ENCODE measurements at regions not wholly inside any gene's neighbourhood (a gene's known extent, or its start where the extent isn't known, plus 50 kb on each side); places are given as distances from the start of the nearest gene placed in this dataset.
A peak's percentile ranks its signal among the peaks of the same experiment; 100 is the strongest.

DNA sequence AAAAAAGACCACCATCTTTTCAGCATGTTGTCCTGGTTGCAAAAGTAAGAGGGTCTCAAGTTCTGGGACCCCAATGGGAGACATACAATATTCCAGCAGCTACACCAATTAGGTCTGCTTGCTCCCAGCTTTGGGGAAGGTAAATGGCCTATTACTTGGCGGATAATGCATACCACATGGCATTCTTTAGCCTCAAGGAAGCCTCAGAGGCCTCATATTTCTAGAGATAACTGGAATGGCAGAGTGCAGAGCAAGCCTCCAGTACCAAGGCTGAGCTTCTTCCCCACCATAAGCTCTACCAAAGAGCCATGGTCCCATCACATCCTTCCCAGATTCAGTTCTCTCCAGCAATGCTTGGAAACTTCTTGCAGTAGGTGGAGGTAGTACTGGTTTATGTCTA lies 493.8 kb downstream of the SHQ1 start:
- DNase-seq, result no peak

DNA sequence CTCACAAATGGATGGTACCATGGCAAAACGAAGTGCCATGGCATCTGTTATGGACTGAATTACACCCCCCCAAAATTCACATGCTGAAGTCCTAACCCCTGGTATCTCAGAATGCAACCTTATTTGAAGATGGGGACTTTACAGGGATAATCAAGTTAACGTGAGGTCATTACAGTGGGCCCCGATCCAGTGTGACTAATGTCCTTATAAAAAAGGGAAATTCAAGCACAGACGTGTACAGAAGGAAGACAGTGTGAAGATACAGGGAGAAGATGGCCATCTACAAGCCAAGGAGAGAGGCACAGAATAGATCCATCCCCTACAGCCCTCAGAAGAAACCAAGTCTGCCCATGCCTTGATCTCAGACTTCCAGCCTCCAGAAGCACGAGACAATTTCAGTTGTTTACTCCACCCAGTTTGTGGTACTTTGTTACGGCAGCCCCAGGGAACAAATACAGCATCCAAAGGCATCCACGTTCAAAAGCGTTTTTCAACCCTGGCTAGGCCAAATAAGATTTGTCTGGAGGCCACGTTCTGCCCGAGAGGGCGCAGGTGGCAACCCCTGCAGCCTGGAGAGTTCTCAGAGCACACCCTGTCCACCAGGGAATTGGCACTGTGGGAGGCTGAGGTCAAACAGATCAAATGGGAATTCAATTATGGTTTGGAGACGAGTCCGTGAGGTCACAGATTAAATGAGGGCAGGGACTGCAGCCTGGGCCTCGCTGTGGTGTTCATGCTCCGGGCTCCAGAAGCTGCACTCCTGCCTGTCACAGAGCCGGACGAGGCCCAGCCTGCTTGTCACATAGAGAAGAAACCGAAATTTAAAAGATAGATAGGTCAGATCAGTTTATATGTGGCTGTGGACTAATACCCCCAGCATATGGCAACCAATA lies 494.8 kb downstream of the SHQ1 start:
- no peak for DNase-seq

DNA sequence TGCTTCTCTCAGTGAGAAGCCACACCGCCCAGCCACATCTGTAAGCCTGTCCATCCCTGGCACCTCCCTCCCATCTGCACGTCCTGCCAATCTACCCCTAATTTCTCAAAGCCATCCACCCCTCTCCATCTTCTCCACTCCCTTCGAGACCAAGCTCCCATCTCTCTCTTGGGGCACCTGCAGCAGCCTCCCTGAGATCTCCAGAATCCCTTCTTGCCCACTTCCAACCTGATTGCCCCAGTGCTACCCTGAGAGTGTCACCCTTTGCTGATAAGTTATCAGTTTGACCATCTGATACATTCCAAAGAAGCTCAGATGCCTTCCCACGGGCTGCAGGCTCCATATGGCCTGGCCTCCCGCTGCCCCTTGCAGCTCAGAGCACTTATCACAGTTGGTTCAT lies 496.1 kb downstream of the SHQ1 start:
- DNase-seq, result no peak

DNA sequence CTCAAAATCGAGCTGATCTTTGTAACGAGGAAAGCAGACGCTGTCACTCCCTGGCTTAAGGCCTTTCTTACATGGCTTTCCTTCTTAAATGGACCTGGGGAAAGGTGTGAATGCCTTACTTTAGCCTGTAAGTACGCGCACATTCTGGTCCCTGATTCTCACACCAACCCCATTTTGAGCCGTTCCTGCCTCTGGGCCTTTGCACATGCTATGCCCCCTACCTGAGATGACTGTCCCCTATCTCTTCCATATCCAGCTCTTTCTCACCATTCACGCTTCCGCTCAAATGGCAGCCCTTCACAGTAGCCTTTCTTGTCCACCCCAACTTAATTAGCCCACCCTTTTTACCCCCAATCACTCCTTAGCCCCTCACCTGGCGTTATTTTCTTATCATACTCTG lies 496.7 kb downstream of the SHQ1 start:
- no peak for DNase-seq

DNA sequence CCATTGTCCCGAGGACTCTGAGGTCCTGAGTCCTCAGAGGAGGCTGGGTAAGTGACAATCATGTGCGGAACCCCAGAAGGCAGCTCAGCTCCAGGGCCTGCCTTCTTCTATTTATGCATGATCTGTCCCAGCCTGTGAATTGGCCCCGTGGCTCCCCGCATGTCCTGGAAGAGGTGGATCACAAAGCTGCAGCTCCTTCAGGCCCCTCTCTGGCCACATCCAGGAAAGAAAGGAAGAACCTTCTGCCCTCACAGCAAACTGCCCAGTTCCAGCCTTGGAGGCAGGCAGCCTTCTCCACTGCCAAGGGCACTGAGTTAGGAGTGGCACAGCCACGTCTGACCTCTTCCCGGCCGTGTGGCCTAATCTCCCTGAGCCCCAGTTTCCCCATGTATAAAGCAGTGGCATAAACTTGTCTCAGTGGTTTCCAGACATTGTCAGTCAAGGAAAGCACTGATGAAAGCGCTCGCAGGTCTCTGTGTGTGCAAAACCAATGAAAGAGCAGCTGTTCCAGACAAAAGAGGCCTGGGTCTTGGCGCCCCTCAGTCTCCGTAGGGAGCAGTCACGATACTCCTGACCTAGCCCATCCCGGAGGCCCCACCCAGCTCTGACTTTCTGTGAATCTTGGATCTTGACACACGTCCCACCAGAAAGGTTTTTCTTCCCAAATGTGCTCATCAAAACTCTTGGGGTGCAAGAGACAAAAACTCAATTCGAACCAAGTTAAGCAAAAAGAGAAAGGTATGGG lies 497.3 kb downstream of the SHQ1 start:
- no peak for DNase-seq

DNA sequence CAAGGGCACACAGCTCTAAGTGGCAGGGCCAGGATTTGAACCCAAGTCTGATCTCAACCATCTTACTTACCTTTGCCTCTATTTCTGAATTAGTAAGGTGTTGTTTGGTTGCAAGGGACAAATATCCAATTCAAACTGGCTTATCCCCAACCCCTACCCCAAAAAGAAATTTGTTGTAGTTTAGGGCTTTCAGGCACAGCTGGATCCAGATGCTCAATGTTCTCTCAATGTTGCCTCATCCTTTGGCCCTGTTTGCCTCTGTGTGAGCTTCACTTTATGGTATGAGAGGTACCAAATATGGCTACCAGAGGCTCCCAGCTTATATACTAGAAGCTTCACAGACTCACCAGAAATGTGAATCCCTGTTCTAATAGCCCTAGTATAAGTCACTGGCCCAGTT lies 499.9 kb downstream of the SHQ1 start:
- DNase-seq, result no peak

DNA sequence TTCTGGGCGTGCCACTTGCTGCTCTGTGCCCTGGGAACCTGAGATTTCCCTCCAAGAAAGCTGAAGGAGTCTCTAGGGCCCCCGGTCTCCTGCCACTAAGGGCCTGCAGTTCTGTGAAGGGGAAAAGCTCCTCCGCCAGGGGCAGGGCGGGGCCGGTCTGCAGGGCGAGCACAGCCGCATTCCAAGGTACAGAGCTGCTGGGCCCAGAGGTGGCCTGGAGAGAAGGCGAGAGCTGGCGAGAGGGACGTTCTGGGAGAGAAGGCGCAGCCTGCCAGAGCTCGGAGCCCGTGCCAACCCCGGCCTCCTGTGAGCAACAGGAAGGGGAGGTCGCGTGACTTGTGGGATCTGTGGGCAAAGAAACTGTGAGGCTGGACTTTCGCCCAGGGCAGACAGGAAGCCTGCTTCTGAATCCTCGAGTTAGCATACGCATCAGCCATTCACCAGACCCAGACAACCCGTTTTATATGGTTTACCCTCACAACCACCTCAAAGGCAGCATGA lies 500.4 kb downstream of the SHQ1 start:
- DNase-seq, result peak; percentile 84

DNA sequence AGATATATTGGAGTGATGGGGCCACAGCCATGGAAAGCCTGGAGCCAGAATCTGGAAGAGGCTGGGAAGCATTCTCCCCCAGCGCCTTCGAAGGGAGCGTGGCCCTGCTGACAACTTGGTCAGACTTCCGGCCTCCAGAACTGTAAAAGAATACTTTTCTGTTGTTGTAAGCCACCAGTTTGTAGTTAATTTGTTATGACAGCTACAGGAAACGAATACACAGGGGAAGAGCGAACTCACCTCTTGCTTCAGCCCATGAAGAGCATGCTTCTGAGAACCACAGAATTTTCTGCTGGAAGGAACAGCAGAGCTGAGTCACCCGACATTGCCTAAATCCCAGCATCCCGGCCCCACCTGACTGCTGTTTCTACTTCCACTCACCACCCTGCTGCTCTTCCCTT lies 501.7 kb downstream of the SHQ1 start:
- peak; percentile 62 for DNase-seq

DNA sequence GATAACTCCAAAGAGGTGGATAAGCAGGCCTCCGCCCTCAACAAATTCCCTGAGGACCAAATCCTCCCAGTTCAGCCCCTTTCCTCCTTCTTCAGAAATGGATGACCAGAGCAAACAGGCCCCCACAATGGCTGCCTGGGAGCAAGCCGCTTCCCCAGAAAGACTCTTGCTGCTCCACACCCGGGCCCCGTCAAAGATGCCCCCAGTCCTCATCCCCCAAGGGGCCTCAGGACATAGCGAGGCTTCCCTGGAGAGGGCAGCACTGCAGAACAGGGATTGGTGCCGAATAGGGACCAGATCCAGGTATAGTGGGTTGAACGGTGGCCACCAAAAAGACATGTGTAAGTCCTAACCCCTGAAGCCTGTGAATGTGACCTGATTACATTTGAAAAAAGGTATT lies 502.3 kb downstream of the SHQ1 start:
- DNase-seq, result no peak

DNA sequence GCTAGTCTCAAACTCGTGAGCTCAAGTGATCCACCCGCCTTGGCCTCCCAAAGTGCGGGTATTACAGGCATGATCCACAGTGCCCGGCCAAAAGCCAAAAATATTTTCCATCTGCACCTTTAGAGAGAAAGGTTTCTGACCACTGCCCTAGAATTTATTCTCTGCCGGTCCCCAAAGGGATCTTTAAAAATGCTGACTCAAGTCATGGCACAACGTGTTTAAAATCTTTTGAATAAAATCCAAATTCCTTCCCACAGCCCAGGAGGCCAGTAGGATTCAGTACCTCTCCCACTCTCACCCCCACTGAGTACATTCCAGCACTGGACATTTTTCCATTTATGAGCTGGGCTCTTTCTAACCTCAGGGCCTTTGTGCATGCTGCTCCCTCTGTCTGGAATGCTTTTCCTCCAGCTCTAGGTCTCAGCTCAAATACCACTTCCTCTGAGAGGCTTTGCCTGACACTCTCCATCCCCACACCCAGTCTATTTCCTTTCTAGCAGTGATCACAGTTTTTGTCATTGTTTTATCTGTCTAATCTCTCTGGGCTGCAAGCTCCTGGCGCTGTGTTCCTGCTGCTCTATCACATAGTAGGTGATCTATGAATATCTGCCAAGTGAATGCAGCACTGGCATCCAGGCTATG lies 502.9 kb downstream of the SHQ1 start:
- DNase-seq, result no peak

DNA sequence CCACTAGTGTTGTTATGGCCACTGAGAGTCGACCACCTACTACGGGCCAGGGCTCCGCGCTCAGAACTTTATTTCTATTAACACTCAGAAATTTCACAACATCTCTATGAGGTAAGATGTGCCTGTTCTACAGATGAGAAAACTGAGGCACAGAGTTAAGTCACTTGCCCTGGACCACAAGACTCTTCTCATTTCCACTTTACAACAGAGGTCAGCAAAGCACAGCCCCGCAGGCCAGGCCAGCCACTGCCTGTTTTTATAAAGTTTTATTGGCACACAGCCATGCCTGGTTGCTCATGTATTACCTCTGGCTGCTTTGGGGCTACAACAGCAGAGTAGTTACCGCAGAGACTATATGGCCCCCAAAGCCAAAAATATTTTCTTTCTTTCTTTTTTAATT lies 503.6 kb downstream of the SHQ1 start:
- DNase-seq, result no peak

DNA sequence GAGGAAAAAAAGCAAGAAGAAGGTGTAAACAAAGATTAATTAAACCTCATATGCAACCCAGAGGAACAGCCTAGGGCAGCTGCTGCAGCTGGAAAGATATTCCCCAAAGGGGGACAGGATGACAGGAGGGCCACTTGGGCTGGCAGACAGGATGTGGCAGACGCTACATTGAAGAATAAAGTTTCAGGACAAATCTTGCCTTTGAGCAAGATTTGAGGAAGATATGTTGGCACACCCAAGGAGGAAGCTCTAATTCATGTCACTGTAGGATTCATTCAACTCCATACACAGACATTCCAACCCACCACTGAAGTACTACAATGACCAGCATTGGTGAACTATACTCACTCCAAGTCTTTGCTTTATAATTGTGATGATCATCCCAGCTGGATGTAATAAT lies 504.0 kb downstream of the SHQ1 start:
- DNase-seq, result no peak

DNA sequence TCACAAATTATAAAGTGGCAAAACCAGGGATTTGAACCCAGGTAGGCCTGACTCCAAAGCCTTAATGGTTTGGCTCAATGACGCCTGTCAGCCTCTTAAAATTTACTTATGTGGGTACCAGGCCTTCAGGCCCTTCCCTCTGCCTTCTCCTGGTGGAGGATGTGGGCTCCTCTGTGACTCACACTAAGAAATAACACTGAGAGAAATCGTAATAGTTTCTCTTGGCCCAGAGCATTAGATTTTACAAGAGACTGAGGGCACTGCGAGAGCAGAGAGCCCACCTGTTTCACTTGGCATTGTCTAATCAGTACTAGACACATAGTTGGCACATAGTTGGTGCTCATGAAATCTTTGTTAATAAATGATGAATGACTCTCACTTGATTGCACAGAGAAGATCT lies 505.2 kb downstream of the SHQ1 start:
- DNase-seq, result no peak

DNA sequence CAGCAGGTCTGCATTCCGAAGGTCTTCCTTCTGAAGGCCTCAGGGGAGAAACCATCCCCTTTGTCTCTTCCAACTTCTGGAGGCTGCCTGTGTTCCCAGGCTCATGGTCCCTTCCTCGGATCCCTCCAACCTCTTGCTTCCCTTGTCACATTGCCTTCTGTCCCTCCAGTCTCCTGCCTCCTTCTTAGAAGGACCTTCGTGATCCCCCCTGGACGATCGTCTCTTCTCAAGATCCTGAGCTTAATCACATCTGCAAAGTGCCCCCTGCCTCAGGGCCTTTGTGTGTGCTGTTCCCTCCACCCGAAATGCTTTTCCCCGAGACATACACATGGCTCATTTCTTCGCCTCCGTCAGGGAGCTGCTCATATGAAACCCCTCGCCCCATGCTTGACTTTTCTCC lies 505.8 kb downstream of the SHQ1 start:
- DNase-seq, result no peak

DNA sequence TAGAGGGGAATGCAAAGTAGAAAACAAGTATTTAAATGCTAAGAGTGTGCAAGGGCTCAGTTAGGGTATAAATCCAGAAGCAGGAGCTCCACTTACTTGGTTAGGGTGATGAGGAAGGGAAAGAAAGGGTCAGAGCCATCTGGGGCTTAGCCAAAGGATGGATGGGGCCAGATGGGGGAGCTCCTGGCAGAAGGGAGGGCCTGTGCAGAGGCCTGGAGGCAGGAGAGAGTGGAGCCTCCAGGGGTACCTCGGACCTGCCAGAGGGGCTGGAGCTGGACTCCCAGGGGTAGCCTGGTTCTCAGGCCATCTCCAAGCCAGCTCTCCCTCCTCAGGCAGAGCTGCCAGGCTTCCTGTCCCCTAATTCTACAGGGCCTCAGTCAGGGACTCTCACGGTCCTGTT lies 506.3 kb downstream of the SHQ1 start:
- DNase-seq, result peak; percentile 68

DNA sequence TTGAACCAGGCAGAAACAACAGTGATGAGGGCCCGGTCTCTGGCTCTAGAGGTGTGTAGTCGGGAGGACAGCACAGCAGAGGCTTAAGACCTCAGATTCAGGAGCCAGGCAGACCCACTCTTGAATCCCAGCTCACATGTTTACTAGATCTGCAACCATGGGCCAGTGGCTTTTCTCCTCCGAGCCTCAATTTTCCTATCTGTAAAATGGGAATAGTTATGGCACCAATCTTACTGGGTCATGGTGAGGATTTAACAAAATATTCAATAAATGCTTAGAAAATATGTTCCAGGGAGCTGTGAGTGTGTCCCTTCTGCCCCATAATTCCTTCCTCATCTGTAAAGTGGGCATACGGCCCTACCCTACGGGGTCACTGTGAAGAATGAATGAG lies 506.9 kb downstream of the SHQ1 start:
- DNase-seq, result no peak

DNA sequence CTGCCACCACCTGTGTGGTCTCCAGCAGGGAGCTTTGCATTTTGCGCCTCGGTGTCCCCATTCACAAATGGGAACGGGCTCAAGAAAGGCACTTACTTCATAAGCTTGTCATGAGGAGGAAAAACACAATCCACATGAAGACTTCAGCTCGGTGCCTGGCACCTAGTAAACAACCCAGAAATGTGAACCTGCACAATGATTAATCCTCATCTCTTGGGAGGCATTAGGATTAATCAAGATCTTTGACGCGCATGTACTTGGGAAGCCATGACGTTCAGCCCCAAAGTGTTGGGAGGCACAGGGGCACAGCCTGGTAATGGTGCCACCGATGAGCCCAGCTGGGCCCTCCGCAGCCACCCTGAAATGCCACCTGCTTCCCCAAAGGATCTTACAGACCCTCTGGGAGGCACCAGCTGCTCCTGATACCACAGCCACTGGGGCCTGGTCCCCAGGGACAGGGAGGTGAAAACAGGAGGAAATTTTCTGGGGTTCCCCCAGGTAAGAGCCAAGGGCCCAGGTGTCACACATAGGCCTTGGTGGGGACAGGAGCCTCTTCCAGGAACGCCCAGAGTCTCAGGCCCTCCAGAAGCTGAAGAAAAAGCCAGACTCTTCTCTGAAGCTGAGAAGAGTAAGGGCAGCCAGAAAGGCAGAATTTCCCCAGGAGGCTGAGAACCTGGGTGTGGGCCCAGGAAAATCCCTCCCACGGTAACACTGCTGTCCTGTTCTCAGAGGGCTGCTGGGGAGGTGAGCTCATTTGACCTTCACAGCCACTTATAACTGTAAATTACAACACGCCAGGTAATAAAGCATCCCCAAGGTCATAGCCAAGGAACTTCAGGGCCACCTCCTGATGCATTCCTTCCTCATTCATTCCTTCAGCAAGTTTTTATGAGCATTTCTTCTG lies 507.5 kb downstream of the SHQ1 start:
- peak; percentile 62 for DNase-seq

DNA sequence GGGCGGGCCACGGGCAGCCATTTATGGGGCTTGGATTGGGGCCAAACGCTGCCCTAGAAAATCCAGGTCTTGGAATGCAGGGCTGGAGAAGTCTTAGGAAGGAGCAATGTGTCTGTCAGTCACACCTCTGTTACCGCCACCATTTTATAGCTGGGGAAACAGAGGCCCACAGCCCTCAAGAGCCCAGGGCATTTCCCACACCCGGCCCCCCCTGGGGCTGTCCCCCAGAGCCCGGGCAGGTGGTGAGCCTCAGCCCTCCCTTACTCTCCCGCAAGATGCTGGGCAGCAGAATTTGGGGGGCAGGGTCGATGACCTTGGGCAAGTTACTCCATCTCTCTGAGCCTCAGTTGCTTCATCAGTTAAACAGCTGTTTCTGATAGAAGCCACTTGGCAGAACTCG lies 508.2 kb downstream of the SHQ1 start:
- no peak for DNase-seq

DNA sequence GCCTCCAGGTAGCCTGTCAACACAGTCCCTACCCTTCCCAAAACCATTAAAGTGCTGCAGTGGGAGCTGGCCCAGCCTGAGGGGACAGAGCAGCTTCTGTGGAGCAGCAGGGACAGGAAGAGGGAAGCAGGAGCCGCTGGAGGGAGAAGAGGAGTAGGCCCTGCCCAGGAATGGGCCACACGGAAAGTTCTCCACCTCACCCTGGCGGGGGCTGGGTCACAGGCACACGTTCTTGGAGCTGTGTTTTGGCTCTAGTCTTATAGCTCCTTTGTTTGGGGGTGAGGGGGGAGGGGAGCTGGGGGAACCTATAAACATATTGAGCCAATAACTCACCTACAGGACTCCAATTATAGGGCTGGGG lies 508.6 kb downstream of the SHQ1 start:
- peak; percentile 43 for DNase-seq

DNA sequence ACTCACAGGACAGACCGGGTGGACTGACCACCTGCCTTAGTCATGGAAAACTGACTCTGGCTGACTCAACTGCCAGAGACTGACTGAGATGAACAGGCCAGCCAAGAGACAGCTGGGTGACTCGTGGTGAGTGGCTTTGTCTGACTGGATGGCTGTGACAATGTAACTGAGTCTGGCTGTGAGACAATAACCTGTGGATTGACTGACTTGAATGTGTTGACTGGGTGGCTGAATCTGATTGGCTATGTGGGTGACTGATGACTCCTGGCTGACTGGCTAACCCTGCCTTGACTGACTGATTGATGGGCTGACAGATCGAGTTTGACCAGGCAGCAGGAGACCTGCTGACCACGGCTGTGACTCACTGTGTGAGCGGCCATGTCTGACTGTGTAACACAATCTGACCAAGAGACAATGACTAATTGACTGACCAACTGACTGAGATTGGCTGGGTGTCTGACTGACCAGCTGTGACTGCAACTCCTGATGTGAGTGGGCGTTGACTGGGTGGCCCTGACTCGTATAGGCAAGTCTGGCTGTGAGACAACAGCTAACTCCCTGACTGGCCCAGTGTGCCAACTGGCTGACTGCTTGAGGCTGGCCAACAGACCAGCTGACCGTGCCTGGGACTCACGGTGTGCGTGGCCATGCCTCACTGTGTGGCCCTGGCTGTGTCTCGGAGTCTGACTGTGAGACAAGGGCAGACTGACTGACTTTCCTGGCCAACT lies 509.1 kb downstream of the SHQ1 start:
- peak; percentile 68 for DNase-seq

DNA sequence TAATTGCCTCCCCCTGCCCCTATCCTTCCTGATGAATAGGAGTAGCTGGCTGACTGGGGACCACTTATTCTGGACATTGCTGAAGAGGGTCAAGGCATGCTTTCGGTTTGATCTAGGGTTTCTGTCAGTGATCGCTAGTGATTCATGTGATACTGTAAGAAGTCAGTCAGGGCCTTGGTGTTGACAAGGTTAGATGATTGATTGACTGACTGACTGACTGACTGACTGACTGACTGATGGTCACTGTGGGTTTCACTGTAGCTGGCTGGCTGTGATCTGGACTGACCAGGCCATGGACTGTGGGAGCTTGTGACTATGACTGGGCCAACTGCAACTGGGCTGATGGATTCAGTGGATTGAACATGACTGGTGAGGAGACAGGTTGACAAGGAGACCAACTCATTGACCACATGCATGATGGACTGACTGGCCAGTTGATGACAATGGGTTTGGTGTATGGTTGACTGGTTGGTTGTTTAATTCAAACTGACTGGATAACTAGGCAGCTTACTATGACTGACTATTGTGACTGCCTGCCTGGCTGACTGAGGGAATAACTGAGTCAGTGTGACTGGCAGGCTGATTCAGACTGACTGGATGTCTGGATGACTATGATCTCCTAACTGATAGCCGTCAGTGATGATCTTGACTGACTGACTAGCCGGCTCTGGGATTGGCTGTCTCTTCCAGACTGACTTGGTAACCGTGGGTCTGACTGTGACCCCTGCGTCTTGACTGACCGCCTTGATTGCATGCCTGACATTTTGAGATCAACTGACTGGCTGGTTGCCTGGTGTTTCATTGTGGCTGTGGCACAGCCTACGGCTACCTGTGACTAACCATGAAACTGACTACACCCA lies 509.9 kb downstream of the SHQ1 start:
- peak; percentile 10 for DNase-seq
